AG09319 (cell line): ENCODE measurements at regions not wholly inside any gene's neighbourhood (a gene's known extent, or its start where the extent isn't known, plus 50 kb on each side); places are given as distances from the start of the nearest gene placed in this dataset.

Source experiments
- DNase-seq: peaks from one replicate; pipeline ENCODE4 v3.0.0-alpha.2; 2010; ENCODE audit warnings: low read depth; ENCODE audit errors: extremely low read depth
- TF ChIP-seq, protein P1 (sequence below): IDR thresholded peaks from 2 replicates; pipeline ENCODE4 v1.5.1; 2011; ENCODE audit warnings: low read depth, mild to moderate bottlenecking, inconsistent platforms, low read length, moderate library complexity

DNA sequence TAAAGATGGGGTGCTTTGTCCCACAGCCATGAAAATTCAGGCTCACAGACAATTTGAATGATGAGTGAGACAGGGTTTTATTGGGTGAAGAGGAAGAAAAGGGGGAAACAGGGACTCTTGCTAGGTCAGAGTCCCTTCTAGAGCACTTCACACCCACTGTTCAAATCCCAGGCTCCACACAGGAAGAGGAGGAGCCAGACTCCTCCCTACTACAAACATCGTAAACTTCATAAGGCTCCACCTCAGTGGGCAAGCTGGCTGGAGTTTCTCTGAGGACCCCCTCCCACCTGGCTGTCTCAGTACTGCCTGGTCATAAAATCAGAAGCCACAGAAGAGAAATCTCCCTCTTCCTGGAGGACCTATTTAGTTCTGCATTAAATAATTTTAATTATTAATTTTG lies 80.3 kb upstream of the KCNMB2 start:
- TF ChIP-seq, protein P1, sequence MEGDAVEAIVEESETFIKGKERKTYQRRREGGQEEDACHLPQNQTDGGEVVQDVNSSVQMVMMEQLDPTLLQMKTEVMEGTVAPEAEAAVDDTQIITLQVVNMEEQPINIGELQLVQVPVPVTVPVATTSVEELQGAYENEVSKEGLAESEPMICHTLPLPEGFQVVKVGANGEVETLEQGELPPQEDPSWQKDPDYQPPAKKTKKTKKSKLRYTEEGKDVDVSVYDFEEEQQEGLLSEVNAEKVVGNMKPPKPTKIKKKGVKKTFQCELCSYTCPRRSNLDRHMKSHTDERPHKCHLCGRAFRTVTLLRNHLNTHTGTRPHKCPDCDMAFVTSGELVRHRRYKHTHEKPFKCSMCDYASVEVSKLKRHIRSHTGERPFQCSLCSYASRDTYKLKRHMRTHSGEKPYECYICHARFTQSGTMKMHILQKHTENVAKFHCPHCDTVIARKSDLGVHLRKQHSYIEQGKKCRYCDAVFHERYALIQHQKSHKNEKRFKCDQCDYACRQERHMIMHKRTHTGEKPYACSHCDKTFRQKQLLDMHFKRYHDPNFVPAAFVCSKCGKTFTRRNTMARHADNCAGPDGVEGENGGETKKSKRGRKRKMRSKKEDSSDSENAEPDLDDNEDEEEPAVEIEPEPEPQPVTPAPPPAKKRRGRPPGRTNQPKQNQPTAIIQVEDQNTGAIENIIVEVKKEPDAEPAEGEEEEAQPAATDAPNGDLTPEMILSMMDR = no peak
- no peak for DNase-seq

DNA sequence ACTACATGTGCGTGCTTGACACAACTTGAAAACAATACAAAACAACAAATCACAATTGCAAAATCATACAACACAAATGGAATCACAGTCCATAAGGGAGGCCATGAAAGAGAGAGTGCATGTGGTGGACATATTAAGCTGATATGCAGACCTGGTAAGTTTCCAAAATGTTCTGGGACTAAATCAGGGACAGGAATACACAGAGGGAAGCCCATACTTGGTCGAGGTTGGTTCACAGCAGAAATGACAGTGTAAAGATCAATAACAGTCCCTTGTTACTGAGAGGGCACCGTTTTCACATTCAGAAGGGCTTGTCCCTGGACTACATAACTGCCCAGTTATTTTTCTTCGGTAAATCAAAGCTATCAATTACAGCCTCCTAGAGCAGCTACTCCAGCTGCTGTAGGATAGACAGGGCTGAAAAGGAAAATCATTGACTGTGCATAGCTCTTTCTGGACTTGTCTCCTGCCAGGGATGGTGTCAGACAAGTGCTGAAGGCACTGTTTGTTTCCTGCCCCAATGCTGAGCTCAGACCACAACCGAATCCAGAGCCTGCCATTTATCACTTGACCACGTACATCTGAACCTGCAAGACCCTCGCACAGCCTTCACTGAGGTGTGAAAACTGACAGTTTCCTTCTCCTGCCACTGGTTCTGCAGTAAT lies 79.5 kb upstream of the KCNMB2 start:
- TF ChIP-seq, protein P1 = no peak

DNA sequence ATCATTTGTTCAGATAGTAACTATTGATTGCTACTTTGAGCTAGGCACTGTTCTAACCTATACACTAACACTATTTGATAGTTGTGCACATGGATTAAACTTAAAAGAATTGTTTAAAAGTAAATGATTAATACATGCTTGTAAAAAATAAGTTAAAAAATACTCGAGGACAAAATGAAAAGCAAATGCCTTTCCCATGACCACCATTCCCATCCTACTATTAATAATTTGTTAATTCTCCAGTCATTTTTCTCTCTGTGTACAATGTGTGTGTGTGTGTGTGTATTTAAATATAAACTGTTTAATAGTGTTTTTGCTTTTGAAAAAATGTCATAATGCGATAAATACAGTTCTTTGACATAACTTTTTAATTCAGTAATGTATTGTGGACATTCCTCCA lies 78.7 kb upstream of the KCNMB2 start:
- TF ChIP-seq, protein P1 = no peak
- DNase-seq = no peak

More for the DNA sequence above, 79.5 kb upstream of the KCNMB2 start:
- no peak for DNase-seq

DNA sequence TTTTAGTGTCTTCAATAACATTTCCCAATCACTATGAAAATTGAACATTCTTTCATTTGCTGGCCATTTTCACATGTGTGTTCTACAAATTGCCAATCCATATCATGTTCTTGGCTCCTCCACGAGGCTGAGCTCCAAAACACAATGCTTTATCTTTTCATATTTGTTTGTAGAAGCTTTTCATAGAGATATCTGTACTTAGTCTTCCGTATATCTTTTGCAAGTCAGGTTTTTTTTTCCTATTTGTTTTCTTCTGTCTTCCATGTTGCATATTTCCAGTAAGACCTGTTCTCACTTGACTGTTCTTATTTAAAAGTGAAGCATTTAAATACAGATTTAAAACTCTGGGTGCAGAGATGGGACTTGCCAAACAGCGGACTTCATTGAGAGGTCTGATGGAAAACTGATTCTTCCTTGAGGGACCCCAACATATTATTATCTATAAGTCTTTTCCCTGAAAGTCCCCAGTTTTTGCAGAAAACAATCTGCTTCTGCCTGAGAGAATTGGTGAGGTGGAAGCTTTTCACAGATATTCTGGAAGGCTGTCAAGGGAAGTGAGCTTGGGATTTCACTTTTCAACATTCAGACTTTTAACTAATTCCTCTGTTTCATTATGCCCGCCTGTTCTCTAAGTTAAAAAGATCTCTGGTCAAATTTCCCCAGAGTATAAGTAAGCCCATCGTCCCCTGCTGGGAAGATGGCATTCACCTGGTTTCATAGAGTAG lies 77.8 kb upstream of the KCNMB2 start:
- TF ChIP-seq, protein P1 = no peak
- DNase-seq = no peak

DNA sequence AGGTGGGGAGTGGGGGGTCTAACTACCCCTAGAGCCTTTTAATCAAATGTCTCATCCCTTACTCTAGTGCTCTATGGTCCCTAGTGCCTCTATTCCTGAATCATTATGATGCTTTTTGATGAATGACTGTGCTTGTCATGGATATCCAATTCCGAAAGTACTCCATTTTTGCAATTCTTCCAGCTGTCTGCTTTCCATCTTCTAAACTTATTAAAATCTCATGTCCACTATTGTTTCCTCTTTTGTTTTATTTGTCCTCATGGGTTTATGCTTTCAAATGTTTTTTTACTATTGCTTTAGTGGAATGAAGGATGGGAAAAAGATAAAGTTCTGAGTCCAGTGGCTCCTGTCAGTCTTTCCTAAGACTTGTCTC lies 77.2 kb upstream of the KCNMB2 start:
- TF ChIP-seq, protein P1 = no peak
- no peak for DNase-seq

DNA sequence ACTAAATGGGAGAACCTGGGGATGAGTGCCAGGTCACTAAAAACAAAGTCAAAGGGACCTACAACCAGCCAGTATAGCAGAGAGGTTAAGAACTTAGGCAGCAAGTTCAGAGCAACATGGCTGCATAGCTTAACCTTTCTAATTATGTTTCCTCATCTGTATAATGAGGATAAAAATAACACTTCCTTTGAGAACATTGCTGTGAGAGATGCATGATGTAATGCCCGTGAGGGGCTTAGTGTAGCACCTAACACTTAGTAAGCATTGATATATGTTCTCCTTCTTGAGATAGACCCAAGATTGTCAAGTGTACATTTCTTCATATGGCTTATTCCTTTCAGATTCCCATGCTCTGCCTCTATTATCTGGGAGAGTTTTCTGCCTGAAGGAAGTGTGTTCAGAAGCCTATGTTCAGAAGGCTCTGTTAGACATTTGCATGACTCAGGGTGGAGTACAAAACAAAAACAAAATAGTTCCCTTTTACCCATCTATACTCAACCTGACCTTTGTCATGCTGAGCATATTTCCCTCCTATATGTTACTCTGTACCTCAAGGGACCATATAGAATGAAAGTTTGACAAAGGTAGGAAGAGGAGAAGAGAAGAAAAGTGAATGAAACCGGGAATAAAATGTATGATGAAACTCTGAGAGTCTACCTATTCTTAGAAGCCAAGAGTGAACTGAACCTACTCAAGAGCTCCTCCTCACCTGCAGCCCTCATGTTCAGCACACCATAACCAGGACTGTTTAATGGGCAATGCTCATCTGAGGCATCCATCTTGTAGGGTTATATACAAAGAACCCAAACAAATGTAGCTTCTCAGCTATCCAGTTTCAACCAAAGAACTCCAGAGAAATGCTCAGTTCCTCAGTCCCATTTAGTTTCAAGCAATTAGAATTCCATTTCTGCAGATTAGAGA lies 70.7 kb upstream of the KCNMB2 start:
- DNase-seq = no peak
- TF ChIP-seq, protein P1 = no peak

DNA sequence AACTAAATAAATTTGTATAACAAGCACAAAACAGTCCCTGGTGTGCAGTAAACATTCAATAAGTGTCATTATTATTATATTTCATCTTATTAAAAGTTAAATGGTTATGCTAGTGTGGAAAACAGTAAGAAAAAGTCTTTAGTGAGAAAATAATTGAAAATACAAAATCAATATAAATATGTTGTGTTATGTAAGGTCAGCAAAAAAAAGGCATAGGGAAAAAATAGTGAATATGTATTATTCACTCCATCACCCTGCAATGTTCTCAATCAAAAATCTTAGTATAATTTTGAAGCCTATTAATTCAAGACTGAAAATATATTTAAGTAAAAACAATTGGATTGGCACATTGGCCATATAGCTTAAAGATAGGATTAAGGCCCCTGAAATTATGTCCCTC lies 63.3 kb upstream of the KCNMB2 start:
- TF ChIP-seq, protein P1 = no peak

More for the DNA sequence above, 63.3 kb upstream of the KCNMB2 start:
- no peak for DNase-seq
